Activated CD4-positive, alpha-beta T cell treated with anti-CD3 and anti-CD28 coated beads, Interleukin-2, Interleukin-4, amounts not matched to agents 100 ng/mL and 50 ng/mL, durations not matched to agents 16 hours and 8 hours (primary cell): ENCODE measurements at regions not wholly inside any gene's neighbourhood (a gene's known extent, or its start where the extent isn't known, plus 50 kb on each side); places are given as distances from the start of the nearest gene placed in this dataset.
"Not testable (repeated sequence)": the region's sequence is repeated elsewhere in the genome, so short reads cannot be mapped to it uniquely, and the experiment has no call there.

Experiments
- DNase-seq: peaks from one replicate; pipeline ENCODE4 v3.0.0-alpha.2; 2020; ENCODE audit warnings: low spot score

DNA sequence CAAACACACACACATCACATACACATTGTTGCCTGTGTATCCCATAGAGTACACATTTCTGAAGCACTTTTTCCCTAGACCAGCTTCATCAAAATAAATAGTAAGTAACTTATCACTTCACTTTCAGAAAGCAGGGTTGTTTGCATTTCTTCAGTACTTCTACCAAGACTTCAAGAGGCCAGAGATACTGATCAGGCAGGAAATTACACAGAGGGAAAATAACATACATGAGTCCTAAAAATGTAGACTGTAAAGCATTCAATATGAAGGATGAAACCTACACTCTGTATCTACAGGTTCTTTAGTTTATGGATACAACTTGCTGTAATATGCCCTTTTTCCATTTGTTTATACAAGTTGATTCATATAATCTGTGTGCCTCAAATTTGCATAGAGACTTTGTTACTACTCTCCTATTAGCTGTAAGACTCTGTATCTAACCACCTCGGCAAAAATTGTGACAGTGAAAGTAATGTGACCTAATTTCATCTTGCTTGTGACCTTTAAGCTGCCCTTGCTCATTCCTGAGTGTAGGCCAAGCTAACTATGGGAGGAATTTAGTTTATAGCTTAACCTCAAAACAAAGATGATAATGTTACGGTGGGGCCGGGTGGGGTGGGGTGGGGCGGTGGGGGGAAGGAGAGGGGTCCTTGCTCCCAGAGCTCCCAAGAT, 228.9 kb upstream of the SPOPL start:
- no peak for DNase-seq

DNA sequence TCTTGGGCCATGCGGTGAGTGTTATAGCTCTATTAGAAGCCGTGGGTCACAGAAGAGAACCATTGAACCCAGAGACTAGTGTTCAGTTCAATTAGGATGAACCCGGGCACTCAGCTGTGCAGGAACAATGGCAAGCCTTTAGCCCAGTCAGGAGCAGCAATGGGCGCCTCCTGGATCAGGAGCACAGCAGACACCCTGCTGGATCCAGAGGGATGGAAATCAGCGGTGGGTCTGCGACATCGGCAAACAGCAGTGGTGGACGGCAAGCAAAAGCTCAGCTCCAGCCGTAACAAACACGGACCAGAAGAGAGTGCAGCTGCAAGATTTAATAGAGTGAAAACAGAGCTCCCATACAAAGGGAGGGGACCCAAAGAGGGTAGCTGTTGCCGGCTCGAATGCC, 228.3 kb upstream of the SPOPL start:
- not testable (repeated sequence) for DNase-seq

GRCh38 chr2:138274421-138275291, 226.9 kb upstream of the SPOPL start:
- DNase-seq, result no peak

GRCh38 chr2:138275292-138275690, 226.3 kb upstream of the SPOPL start:
- DNase-seq, result no peak

GRCh38 chr2:138275881-138276280, 225.7 kb upstream of the SPOPL start:
- DNase-seq, result no peak

DNA sequence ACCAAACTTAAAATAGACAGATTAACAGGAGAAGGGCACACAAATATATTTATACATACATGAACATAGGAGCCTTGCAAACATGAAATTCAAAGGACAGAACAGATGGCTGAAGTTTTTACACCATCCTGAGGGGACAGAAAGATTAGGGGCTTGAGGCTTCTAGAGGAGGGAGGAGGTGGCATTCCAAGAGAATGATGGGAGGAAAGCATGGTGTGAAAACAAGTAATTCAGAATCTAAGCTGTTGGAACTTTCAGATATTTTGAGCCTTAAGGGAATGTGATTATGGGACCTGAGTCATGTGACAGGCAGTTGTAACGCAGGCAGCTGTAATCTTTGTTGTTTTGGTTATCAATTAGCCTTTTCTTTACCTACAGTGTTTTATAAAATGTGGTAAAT, 225.2 kb upstream of the SPOPL start:
- no peak for DNase-seq

GRCh38 chr2:138277062-138277461, 224.5 kb upstream of the SPOPL start:
- no peak for DNase-seq

DNA sequence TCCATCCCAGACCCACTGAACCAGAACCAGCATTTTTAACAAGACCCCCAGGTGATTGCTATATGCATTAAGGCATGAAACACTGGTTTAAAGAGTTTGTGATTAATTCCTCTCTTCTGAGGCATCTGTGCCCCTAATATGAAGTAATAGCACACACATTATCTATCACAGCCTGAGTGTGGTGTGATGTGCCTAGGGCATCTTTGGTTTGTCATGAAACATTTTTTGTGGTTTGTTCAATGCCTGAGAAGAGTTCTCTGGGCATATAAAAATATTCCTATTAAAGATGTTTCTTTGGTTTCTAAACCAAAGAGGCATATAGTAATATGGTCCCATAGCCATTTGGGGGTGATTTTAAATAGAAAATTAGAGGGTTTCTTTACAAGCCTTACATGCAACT, 221.7 kb upstream of the SPOPL start:
- no peak for DNase-seq

DNA sequence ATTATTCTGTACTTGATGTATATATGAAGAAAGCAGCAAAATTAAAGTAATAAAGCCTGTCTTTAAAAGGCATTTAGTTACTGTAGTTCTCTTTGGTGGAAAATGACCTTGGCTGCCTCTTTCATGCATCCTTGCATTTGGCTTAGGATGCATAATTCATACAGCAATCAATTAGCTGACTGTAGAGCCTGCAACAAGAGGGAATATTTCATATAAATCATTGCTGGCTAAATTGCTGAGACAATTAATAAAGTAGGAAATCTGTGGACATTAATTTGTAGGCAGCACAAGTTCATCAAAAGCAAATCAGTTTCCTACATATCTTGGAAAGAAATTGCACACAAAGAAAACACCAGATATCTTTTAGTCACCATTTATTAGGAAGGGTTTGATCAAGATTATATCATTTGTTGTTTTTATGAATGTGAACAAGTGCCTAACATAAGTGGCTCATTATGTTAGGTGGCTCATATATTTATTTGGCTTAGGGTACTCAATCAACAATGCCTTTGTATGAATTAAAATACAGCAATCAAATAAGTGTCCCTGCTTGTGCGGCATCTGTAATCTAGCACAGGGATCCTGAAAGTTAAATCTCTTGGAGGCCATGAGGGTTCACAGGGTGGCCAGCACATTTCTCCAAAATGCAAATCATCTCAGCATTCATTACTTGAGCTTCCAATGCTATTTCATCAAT, 220.4 kb upstream of the SPOPL start:
- DNase-seq, result no peak

DNA sequence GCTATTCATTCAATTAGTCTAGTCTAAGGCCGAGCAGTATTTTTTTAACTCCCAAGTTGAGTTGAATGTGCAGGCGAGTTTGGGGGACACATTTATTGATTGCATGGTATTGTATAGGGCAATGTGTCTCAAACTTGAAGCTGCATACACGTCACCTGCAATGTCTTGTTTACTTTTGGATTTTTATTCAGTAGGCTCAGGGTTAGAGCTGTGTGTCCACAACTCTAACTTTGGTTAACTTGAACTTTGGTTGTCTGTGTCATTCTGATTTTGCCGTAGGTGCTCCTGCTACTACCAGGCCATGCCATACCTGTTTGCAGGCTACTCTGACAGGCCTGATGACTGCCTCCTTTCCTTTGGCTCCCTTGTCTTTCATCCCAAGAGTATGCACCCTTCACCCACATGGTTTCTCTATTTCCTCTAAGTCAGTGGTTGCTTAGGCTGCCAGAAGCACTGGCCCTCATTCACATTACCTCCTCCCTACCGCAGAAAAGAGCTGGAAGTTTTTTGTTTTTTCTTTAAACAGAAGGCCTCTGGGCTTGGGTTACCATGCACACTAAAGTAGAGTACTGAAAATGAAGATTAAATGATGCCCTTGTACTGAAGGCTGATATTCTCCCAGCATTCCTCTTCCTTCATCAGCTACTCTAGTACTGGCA, 219.4 kb upstream of the SPOPL start:
- DNase-seq, result no peak

DNA sequence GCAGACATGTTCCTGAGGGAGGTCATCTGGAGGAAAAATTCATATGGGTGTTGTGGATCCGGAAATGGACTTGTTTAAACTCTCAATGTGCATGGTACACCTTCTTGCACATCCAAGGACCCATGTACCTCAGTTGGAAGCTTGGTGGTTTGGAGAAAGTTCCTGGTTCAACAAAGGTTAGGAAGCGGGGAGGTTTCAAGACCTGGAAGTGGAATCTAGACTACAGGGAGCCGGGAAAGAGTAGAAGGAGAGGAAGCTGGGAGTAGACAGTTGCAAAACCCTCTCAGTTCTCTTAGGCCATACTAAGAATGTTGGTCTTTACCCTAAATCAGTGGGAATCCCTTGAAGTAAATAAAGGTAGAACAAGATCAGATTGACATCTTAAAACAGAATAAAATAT, 209.8 kb upstream of the SPOPL start:
- no peak for DNase-seq

DNA sequence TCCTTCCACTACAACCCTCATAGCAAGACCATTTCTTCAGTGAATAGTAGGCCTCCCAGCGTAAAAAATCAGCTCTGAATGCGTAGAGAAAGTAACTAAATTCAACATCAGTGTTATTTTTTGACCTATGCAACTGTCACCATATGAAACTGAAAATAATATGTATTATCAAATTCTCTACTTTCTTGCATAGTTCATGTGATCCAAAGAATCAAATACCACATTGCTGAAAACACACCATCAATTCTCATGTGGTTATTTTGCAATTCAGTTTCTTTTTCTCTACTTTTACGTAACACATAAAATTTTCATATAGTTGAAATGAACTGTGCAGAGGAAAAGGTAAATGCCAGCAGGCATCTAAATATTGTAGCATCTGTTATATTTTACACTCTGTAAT, 208.5 kb upstream of the SPOPL start:
- no peak for DNase-seq

GRCh38 chr2:138293549-138293948, 208.0 kb upstream of the SPOPL start:
- no peak for DNase-seq

DNA sequence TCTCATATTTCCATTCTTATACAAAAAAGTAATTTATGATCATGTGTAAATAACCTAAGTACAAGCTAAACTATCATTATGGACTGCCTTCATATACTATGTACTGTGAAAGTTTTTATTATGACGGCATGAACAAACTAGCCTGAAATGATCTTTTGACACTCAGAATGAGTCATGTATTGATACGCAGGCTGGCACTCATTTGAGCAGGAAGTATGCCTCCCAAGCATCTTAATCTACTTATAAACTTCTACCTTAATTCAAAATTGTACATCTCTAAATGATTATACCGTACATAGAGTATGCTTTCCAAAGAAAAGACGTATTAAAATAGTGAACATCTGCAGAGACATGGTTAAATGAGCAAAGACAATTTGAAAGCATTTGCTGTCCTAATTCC, 207.1 kb upstream of the SPOPL start:
- no peak for DNase-seq

GRCh38 chr2:138296365-138296764, 205.2 kb upstream of the SPOPL start:
- no peak for DNase-seq

GRCh38 chr2:138298120-138298814, 203.3 kb upstream of the SPOPL start:
- DNase-seq, result no peak

DNA sequence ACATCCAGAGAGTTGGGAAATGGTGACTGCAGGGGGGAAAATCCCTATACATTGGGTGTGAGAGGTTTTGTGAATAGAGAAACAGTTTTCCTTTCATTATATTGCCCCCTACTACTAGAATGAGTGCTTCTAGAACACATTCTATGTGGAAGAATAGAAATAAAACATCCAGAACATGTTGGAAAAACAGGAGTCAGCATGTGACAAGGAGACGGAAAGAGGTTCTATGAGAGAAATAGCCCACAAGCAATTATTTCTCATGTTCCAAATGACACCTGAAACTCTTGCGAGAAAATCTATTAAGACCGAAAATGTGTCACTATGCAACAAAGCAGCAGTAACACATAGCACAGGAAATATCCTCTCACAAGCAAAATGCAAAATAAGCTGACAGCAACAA, 202.7 kb upstream of the SPOPL start:
- DNase-seq, result no peak

GRCh38 chr2:138306626-138307025, 194.9 kb upstream of the SPOPL start:
- no peak for DNase-seq

GRCh38 chr2:138307099-138307498, 194.5 kb upstream of the SPOPL start:
- DNase-seq, result no peak

DNA sequence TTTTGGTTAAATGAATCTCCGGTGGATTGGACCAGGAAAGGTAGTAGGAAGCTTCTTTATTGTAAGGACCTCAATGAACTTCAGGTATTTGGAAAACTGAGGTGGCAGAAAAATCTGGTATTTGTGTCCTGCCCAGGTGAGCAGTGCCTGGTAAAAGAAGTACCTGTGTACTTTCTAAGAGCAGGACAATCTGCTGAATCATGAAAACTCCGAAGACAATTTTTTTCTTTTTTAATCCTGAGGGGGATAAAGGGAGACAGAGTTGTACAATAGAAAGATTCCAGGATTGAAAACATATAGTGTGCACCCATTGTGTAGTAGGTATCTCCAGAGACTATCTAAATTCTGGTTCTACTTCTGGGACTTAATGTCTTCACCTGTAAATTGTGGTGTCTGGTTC, 191.8 kb upstream of the SPOPL start:
- DNase-seq, result no peak

DNA sequence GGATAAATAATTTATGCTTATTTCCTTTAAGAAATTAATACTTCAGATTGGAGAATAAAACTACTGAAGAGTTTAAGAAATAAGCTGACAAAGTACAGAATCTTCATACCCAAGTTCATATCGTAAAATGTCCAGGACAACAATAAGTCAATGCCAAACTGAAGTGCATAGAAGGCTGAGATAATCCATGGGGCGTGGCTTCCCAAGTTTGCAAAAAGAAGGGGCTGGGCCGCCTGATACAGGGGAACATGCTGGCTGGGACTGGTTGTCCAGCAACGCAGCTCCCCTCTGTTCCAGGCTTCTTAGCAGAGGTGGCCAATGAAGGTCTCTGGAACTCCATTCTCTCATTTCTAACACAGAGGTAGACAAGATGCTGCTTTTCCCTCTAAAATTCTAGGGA, 189.5 kb upstream of the SPOPL start:
- DNase-seq, result no peak

- not testable (repeated sequence) for DNase-seq
These were observed 186.0 kb upstream of the SPOPL start for GRCh38 chr2:138315619-138316018.
